Keratinocyte (primary cell): ENCODE measurements at regions not wholly inside any gene's neighbourhood (a gene's known extent, or its start where the extent isn't known, plus 50 kb on each side); places are given as distances from the start of the nearest gene placed in this dataset.

ENCODE experiments used
- DNase-seq: peaks from one replicate; pipeline ENCODE4 v3.0.0-alpha.2; 2011; ENCODE audit warnings: low read depth, missing footprints, low spot score
- FAIRE-seq: peaks from 2 replicates; lab custom pipeline; 2011; peaks lifted over from hg19 to GRCh38; lab: Jason Lieb, UNC
- H2AFZ ChIP-seq: 2 replicates; pipeline ENCODE4 v1.6.0; 2012; ENCODE audit warnings: low read length, control low read depth, inconsistent platforms; ENCODE audit not compliant: control insufficient read depth
- H3K27ac ChIP-seq: 2 replicates; pipeline ENCODE4 v1.5.1; 2011; ENCODE audit warnings: low read length; ENCODE audit not compliant: control insufficient read depth, insufficient read depth
- H3K27me3 ChIP-seq: 3 replicates; pipeline ENCODE4 v1.6.0; 2011; ENCODE audit warnings: low read length; ENCODE audit not compliant: control insufficient read depth, insufficient read depth; ENCODE audit errors: extremely low read depth
- H3K36me3 ChIP-seq, 2 experiments: 2 replicates in 1 of 2; 3 replicates in 1 of 2; pipeline ENCODE4 v1.5.1; 2011; ENCODE audit warnings: low read length in 2 of 2, mild to moderate bottlenecking in 1 of 2; ENCODE audit not compliant: control insufficient read depth in 2 of 2, insufficient read depth in 2 of 2; ENCODE audit errors: extremely low read depth in 1 of 2
- H3K4me1 ChIP-seq: 3 replicates; pipeline ENCODE4 v1.5.1; 2011; ENCODE audit warnings: low read length; ENCODE audit not compliant: control insufficient read depth, insufficient read depth; ENCODE audit errors: extremely low read depth
- H3K4me2 ChIP-seq: 3 replicates; pipeline ENCODE4 v1.6.0; 2011; ENCODE audit warnings: low read depth, low read length; ENCODE audit not compliant: control insufficient read depth, insufficient read depth; ENCODE audit errors: extremely low read depth
- H3K4me3 ChIP-seq, 3 experiments: fragments of 200-600 bp in 1 of 3; sonication (generic) in 1 of 3; 2 replicates in 2 of 3; 3 replicates in 1 of 3; pipeline ENCODE4 v1.5.1; 2011 to 2016; ENCODE audit warnings: low read length in 3 of 3, mild to moderate bottlenecking in 3 of 3, control low read depth in 2 of 3, inconsistent platforms in 1 of 3, low read depth in 1 of 3, mixed read lengths in 1 of 3, mixed run types in 1 of 3, moderate library complexity in 1 of 3; ENCODE audit not compliant: control insufficient read depth in 2 of 3, insufficient read depth in 2 of 3; ENCODE audit errors: extremely low read depth in 1 of 3
- H3K79me2 ChIP-seq: 2 replicates; pipeline ENCODE4 v1.6.0; 2012; ENCODE audit warnings: low read length; ENCODE audit not compliant: control insufficient read depth, insufficient read depth
- H3K9ac ChIP-seq: 3 replicates; pipeline ENCODE4 v1.6.0; 2011; ENCODE audit warnings: low read length; ENCODE audit not compliant: control insufficient read depth, insufficient read depth; ENCODE audit errors: extremely low read depth
- H3K9me1 ChIP-seq: 3 replicates; pipeline ENCODE4 v1.6.0; 2011; ENCODE audit warnings: low read length; ENCODE audit not compliant: control insufficient read depth, insufficient read depth; ENCODE audit errors: extremely low read depth
- H3K9me3 ChIP-seq: 2 replicates; pipeline ENCODE4 v1.5.1; 2012; ENCODE audit warnings: low read depth, low read length; ENCODE audit not compliant: control insufficient read depth
- H4K20me1 ChIP-seq: 3 replicates; pipeline ENCODE4 v1.6.0; 2011; ENCODE audit warnings: low read length; ENCODE audit not compliant: control insufficient read depth, insufficient read depth; ENCODE audit errors: extremely low read depth
- CTCF ChIP-seq, 3 experiments: IDR thresholded peaks in 1 of 3; conservative IDR thresholded peaks in 1 of 3; optimal IDR thresholded peaks in 1 of 3; 2 replicates in 2 of 3; 3 replicates in 1 of 3; pipeline versions ENCODE3 to v1.5.1; 2011; ENCODE audit warnings: low read length in 3 of 3, mild to moderate bottlenecking in 3 of 3, moderate library complexity in 2 of 3, control low read depth in 1 of 3, inconsistent platforms in 1 of 3; ENCODE audit not compliant: insufficient read depth in 2 of 3; ENCODE audit errors: extremely low read depth in 1 of 3
- EZH2 ChIP-seq: IDR thresholded peaks from one replicate; pipeline ENCODE4 v1.6.1; 2012; ENCODE audit warnings: inconsistent platforms, mild to moderate bottlenecking, low read length, moderate library complexity
- dilution Hi-C: fragments of 300-500 bp; cut with MboI; formaldehyde crosslinking; loops from one replicate; pipeline ENCODE4 v1.7.0; 2020; ENCODE audit warnings: low sequenced_read_pairs; ENCODE audit not compliant: extremely low pct_ligation_motif_present

GRCh38 chr2:192357217-192357616, 162.5 kb upstream of the TMEFF2 start:
- Histone ChIP-seq H3K4me2 (no peak overlapping the region), H3K9me3 (no peaks in the 10 kb centered on the region), H3K9me1 (no peaks in the 10 kb centered on the region), H3K4me1 (no peaks in the 10 kb centered on the region), H3K4me3 (no peak overlapping the region), H3K27me3 (no peaks in the 10 kb centered on the region), H4K20me1 (no peaks in the 10 kb centered on the region), H3K79me2 (no peaks in the 10 kb centered on the region), H3K36me3 (no peaks in the 10 kb centered on the region), H2AFZ (no peak overlapping the region), H3K27ac (no peak overlapping the region), H3K9ac (no peak overlapping the region)
- TF ChIP-seq CTCF (optimal IDR thresholded peaks at IDR 0.05 in 1 of 3, IDR thresholded peaks at IDR 0.05 in 1 of 3, conservative IDR thresholded peaks at IDR 0.05 in 1 of 3; ENCODE audit: extremely low read depth in 1 of 3, insufficient read depth in 2 of 3, low read length in 3 of 3): no peak
- no peak for TF ChIP-seq EZH2
- no peak for FAIRE-seq
- DNase-seq: no peak
- dilution Hi-C loops: no loop called here

- no peak overlapping the region for H3K27ac ChIP-seq
- no peaks in the 10 kb centered on the region for H3K9me3 ChIP-seq
- TF ChIP-seq EZH2: no peak
- TF ChIP-seq CTCF (optimal IDR thresholded peaks at IDR 0.05 in 1 of 3, IDR thresholded peaks at IDR 0.05 in 1 of 3, conservative IDR thresholded peaks at IDR 0.05 in 1 of 3; ENCODE audit: extremely low read depth in 1 of 3, insufficient read depth in 2 of 3, low read length in 3 of 3): no peak
- H3K79me2 ChIP-seq: no peaks in the 10 kb centered on the region
- FAIRE-seq: no peak
- dilution Hi-C loops: no loop called here
- no peaks in the 10 kb centered on the region for H3K4me1 ChIP-seq
- no peak overlapping the region for H3K4me3 ChIP-seq
- H4K20me1 ChIP-seq: no peaks in the 10 kb centered on the region
- no peaks in the 10 kb centered on the region for H3K27me3 ChIP-seq
- H3K9me1 ChIP-seq: no peaks in the 10 kb centered on the region
- no peaks in the 10 kb centered on the region for H3K36me3 ChIP-seq
- H3K4me2 ChIP-seq: no peak overlapping the region
- H3K9ac ChIP-seq: no peak overlapping the region
- H2AFZ ChIP-seq: no peak overlapping the region
- DNase-seq: no peak
These were observed 159.9 kb upstream of the TMEFF2 start for GRCh38 chr2:192354512-192355244.
